ENCODE measurements at regions not wholly inside any gene's neighbourhood (a gene's known extent, or its start where the extent isn't known, plus 50 kb on each side); places are given as distances from the start of the nearest gene placed in this dataset.

- H2AFZ ChIP-seq (ENCODE audit: low read length), result no peak overlapping the region
- no peaks in the 10 kb centered on the region for H3K4me1 ChIP-seq (ENCODE audit: insufficient read depth, low read length)
- no peak overlapping the region for H3K27ac ChIP-seq (ENCODE audit: low read depth, low read length)
- DNase-seq (ENCODE audit: insufficient read length, low spot score, missing footprints), result no peak
- H3K9me3 ChIP-seq (ENCODE audit: low read depth, low read length), result no peaks in the 10 kb centered on the region
- no peak overlapping the region for H3K4me2 ChIP-seq (ENCODE audit: insufficient read depth, low read length)
- no peak overlapping the region for H3K4me3 ChIP-seq (ENCODE audit: insufficient read depth, low read length)
- no peaks in the 10 kb centered on the region for H3K79me2 ChIP-seq (ENCODE audit: insufficient read depth, low read length)
- no peaks in the 10 kb centered on the region for H4K20me1 ChIP-seq (ENCODE audit: insufficient read depth, low read length)
- no peaks in the 10 kb centered on the region for H3K36me3 ChIP-seq (ENCODE audit: insufficient read depth, low read length)
- TF ChIP-seq, protein P1, sequence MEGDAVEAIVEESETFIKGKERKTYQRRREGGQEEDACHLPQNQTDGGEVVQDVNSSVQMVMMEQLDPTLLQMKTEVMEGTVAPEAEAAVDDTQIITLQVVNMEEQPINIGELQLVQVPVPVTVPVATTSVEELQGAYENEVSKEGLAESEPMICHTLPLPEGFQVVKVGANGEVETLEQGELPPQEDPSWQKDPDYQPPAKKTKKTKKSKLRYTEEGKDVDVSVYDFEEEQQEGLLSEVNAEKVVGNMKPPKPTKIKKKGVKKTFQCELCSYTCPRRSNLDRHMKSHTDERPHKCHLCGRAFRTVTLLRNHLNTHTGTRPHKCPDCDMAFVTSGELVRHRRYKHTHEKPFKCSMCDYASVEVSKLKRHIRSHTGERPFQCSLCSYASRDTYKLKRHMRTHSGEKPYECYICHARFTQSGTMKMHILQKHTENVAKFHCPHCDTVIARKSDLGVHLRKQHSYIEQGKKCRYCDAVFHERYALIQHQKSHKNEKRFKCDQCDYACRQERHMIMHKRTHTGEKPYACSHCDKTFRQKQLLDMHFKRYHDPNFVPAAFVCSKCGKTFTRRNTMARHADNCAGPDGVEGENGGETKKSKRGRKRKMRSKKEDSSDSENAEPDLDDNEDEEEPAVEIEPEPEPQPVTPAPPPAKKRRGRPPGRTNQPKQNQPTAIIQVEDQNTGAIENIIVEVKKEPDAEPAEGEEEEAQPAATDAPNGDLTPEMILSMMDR (IDR thresholded peaks at IDR 0.05; ENCODE audit: extremely low read depth, low read depth, low read length), result no peak
- no peaks in the 10 kb centered on the region for H3K27me3 ChIP-seq (ENCODE audit: insufficient read depth, low read length)
These were observed 1536.1 kb downstream of the UQCRFS1 start for GRCh38 chr19:27676877-27677276.

DNA sequence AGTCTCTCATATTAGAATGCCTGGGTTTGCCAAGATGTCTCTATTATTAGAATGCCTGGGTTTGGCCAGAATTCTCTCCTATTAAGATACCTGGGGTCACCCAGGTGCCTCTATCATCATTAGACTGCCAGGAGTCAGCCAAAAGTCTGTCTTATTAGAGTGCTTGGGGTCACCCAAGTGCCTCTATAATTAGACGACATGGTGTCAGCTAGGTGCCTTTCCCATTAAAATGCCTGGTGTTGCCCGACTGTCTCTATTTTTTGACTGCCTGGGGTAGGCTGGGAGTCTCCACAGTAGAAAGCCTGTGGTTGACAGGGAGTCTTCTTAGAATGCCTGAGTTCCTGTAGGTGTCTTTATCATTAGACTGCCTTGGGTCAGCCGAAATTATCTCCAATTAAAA lies 1536.6 kb downstream of the UQCRFS1 start:
- Histone ChIP-seq H3K4me3 (ENCODE audit: insufficient read depth, low read length) (no peak overlapping the region), H4K20me1 (ENCODE audit: insufficient read depth, low read length) (no peaks in the 10 kb centered on the region)
- TF ChIP-seq, protein P1 (IDR thresholded peaks at IDR 0.05; ENCODE audit: extremely low read depth, low read depth, low read length), result no peak

DNA sequence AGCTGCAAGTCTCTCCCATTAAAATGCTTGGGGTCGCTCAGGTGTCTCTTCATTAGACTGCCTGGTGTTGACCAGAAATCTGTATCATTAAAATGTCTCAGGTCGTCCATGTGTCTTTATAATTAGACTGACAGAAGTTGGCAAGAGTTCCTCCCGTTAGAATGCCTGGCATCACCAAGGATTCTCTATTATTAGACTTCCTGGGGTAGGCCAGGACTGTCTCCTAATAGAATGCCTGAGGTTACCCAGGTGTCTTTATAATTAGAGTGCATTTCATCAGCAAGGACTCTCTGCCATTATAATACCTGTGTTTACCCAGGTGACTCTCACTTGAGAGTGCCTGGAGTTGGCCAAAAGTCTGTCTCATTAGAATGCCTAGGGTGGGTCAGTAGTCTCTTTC lies 1537.2 kb downstream of the UQCRFS1 start:
- TF ChIP-seq, protein P1 (IDR thresholded peaks at IDR 0.05; ENCODE audit: extremely low read depth, low read depth, low read length), result no peak
- Histone ChIP-seq H3K27ac (ENCODE audit: low read depth, low read length) (no peak overlapping the region), H3K4me3 (ENCODE audit: insufficient read depth, low read length) (no peak overlapping the region), H3K4me1 (ENCODE audit: insufficient read depth, low read length) (no peaks in the 10 kb centered on the region), H3K9me3 (ENCODE audit: low read depth, low read length) (no peaks in the 10 kb centered on the region), H4K20me1 (ENCODE audit: insufficient read depth, low read length) (no peaks in the 10 kb centered on the region), H3K36me3 (ENCODE audit: insufficient read depth, low read length) (no peaks in the 10 kb centered on the region), H2AFZ (ENCODE audit: low read length) (no peak overlapping the region), H3K79me2 (ENCODE audit: insufficient read depth, low read length) (no peaks in the 10 kb centered on the region), H3K4me2 (ENCODE audit: insufficient read depth, low read length) (no peak overlapping the region), H3K27me3 (ENCODE audit: insufficient read depth, low read length) (no peaks in the 10 kb centered on the region)
- no peak for DNase-seq (ENCODE audit: insufficient read length, low spot score, missing footprints)

More for the DNA sequence above, 1536.6 kb downstream of the UQCRFS1 start:
- H3K9me3 ChIP-seq (ENCODE audit: low read depth, low read length), result no peaks in the 10 kb centered on the region
- no peak for DNase-seq (ENCODE audit: insufficient read length, low spot score, missing footprints)
- H3K4me2 ChIP-seq (ENCODE audit: insufficient read depth, low read length), result no peak overlapping the region
- H3K79me2 ChIP-seq (ENCODE audit: insufficient read depth, low read length), result no peaks in the 10 kb centered on the region
- H3K36me3 ChIP-seq (ENCODE audit: insufficient read depth, low read length), result no peaks in the 10 kb centered on the region
- no peaks in the 10 kb centered on the region for H3K4me1 ChIP-seq (ENCODE audit: insufficient read depth, low read length)
- H3K27me3 ChIP-seq (ENCODE audit: insufficient read depth, low read length), result no peaks in the 10 kb centered on the region
- no peak overlapping the region for H2AFZ ChIP-seq (ENCODE audit: low read length)
- no peak overlapping the region for H3K27ac ChIP-seq (ENCODE audit: low read depth, low read length)

GRCh38 chr19:27674701-27675100 lies 1538.2 kb downstream of the UQCRFS1 start:
- Histone ChIP-seq H3K9me3 (ENCODE audit: low read depth, low read length) (no peaks in the 10 kb centered on the region), H3K4me1 (ENCODE audit: insufficient read depth, low read length) (no peaks in the 10 kb centered on the region), H3K79me2 (ENCODE audit: insufficient read depth, low read length) (no peaks in the 10 kb centered on the region), H3K27ac (ENCODE audit: low read depth, low read length) (no peak overlapping the region), H2AFZ (ENCODE audit: low read length) (no peak overlapping the region), H3K4me2 (ENCODE audit: insufficient read depth, low read length) (no peak overlapping the region), H3K36me3 (ENCODE audit: insufficient read depth, low read length) (no peaks in the 10 kb centered on the region), H3K4me3 (ENCODE audit: insufficient read depth, low read length) (no peak overlapping the region), H4K20me1 (ENCODE audit: insufficient read depth, low read length) (no peaks in the 10 kb centered on the region), H3K27me3 (ENCODE audit: insufficient read depth, low read length) (no peaks in the 10 kb centered on the region)
- no peak for DNase-seq (ENCODE audit: insufficient read length, low spot score, missing footprints)
- TF ChIP-seq, protein P1 (IDR thresholded peaks at IDR 0.05; ENCODE audit: extremely low read depth, low read depth, low read length), result no peak

All from osteoblast (primary cell).